BJ (cell line): ENCODE measurements at regions not wholly inside any gene's neighbourhood (a gene's known extent, or its start where the extent isn't known, plus 50 kb on each side); places are given as distances from the start of the nearest gene placed in this dataset.

Source experiments
- CTCF ChIA-PET: fragments of 350-600 bp; formaldehyde crosslinking; extraction: SDS; loops from one replicate; lab custom pipeline; 2021; ENCODE audit warnings: antibody characterized with exemption, inconsistent platforms; lab: Yijun Ruan, JAX
- POLR2A ChIA-PET: fragments of 300-600 bp; sonication (Branson Sonifier 250); formaldehyde crosslinking; extraction: SDS; loops from one replicate; lab custom pipeline; 2021; ENCODE audit warnings: antibody characterized with exemption; lab: Charles Lee
- DNase-seq: peaks from one replicate; pipeline ENCODE4 v3.0.0-alpha.2; 2011; ENCODE audit warnings: low read depth
- H3K27me3 ChIP-seq: 2 replicates; pipeline ENCODE4 v1.6.0; 2011; ENCODE audit warnings: low read length; ENCODE audit not compliant: control insufficient read depth, insufficient read depth
- H3K36me3 ChIP-seq: 2 replicates; pipeline ENCODE4 v1.5.1; 2011; ENCODE audit warnings: low read length; ENCODE audit not compliant: control insufficient read depth, insufficient read depth
- H3K4me3 ChIP-seq: 2 replicates; pipeline ENCODE4 v1.5.1; 2011; ENCODE audit warnings: low read depth, mild to moderate bottlenecking, control low read depth, low read length
- CTCF ChIP-seq: IDR thresholded peaks from 2 replicates; pipeline ENCODE4 v1.5.1; 2011; ENCODE audit warnings: low read depth, mild to moderate bottlenecking, control low read depth, inconsistent platforms, low read length, moderate library complexity; ENCODE audit not compliant: insufficient read depth

- Histone ChIP-seq H3K4me3 (no peak overlapping the region), H3K36me3 (no peaks in the 10 kb centered on the region), H3K27me3 (no peaks in the 10 kb centered on the region)
- no peak for DNase-seq
- TF ChIP-seq CTCF: no peak
- ChIA-PET POLR2A (no interaction called here), CTCF (interaction anchor here (1.6 kb wide), 1 partner anchor 12 kb away, joined by 6 read pairs; no protein-coding TSS in a partner anchor)
These were observed 137.0 kb upstream of the IPO9 start for GRCh38 chr1:201691716-201692554.

- H3K4me3 ChIP-seq: no peak overlapping the region
- H3K36me3 ChIP-seq: no peaks in the 10 kb centered on the region
- no peaks in the 10 kb centered on the region for H3K27me3 ChIP-seq
- no peak for TF ChIP-seq CTCF
- ChIA-PET CTCF (interaction anchor here (1.5 to 1.6 kb wide), 2 partner anchors 11 to 133 kb away, joined by 4 to 6 read pairs; no protein-coding TSS in a partner anchor), POLR2A (no interaction called here)
- DNase-seq: no peak
These were observed 136.2 kb upstream of the IPO9 start for GRCh38 chr1:201692555-201693394.

GRCh38 chr1:201693890-201694607, 134.9 kb upstream of the IPO9 start:
- no peak for DNase-seq
- no peaks in the 10 kb centered on the region for H3K36me3 ChIP-seq
- POLR2A ChIA-PET: no interaction called here
- no peak for TF ChIP-seq CTCF
- no peak overlapping the region for H3K4me3 ChIP-seq
- CTCF ChIA-PET: interaction anchor here (1.2 to 3.9 kb wide), 4 partner anchors 10 to 134 kb away, joined by 4 to 15 read pairs (median 5); no protein-coding TSS in a partner anchor
- no peaks in the 10 kb centered on the region for H3K27me3 ChIP-seq

- CTCF ChIA-PET: interaction anchor here (1.2 to 3.9 kb wide), 4 partner anchors 9 to 135 kb away, joined by 4 to 15 read pairs (median 5); no protein-coding TSS in a partner anchor
These were observed 134.2 kb upstream of the IPO9 start for GRCh38 chr1:201694608-201695335.

More at GRCh38 chr1:201694608-201695335, 134.2 kb upstream of the IPO9 start:
- POLR2A ChIA-PET: no interaction called here
- no peak overlapping the region for H3K4me3 ChIP-seq
- DNase-seq: no peak
- TF ChIP-seq CTCF: no peak
- no peaks in the 10 kb centered on the region for H3K36me3 ChIP-seq
- no peaks in the 10 kb centered on the region for H3K27me3 ChIP-seq
